Neuronal stem cell (in vitro differentiated cells): ENCODE measurements at regions not wholly inside any gene's neighbourhood (a gene's known extent, or its start where the extent isn't known, plus 50 kb on each side); places are given as distances from the start of the nearest gene placed in this dataset.

ENCODE experiments used
- DNase-seq: peaks from one replicate; pipeline ENCODE4 v3.0.0-alpha.2; 2013; ENCODE audit warnings: low spot score
- H2AFZ ChIP-seq: one replicate; pipeline ENCODE4 v1.6.1; 2013; ENCODE audit warnings: mild to moderate bottlenecking, low read length, inconsistent platforms
- H2AK5ac ChIP-seq: 2 replicates; pipeline ENCODE4 v1.6.1; 2013; ENCODE audit warnings: low read depth, mild to moderate bottlenecking, inconsistent platforms, low read length, moderate library complexity, mixed read lengths
- H2BK120ac ChIP-seq: 2 replicates; pipeline ENCODE4 v1.6.1; 2013; ENCODE audit warnings: low read depth, mild to moderate bottlenecking, inconsistent platforms, low read length, moderate library complexity, mixed read lengths
- H2BK12ac ChIP-seq: one replicate; pipeline ENCODE4 v1.6.1; 2013; ENCODE audit warnings: low read length, inconsistent platforms
- H2BK15ac ChIP-seq: 2 replicates; pipeline ENCODE4 v1.6.1; 2013; ENCODE audit warnings: mild to moderate bottlenecking, low read length, inconsistent platforms, mixed read lengths
- H2BK5ac ChIP-seq: one replicate; pipeline ENCODE4 v1.6.1; 2013; ENCODE audit warnings: inconsistent platforms, mild to moderate bottlenecking, low read length, moderate library complexity
- H3K14ac ChIP-seq: one replicate; pipeline ENCODE4 v1.6.1; 2013; ENCODE audit warnings: low read length, inconsistent platforms
- H3K18ac ChIP-seq: 2 replicates; pipeline ENCODE4 v1.6.1; 2013; ENCODE audit warnings: low read length, inconsistent platforms
- H3K23ac ChIP-seq: 2 replicates; pipeline ENCODE4 v1.6.1; 2013; ENCODE audit warnings: low read depth, mild to moderate bottlenecking, mixed read lengths, low read length, inconsistent platforms; ENCODE audit not compliant: poor library complexity
- H3K27ac ChIP-seq: replicated peaks from 3 replicates; pipeline ENCODE4 v1.5.1; 2013; ENCODE audit warnings: low read length, inconsistent platforms
- H3K27me3 ChIP-seq, 3 experiments: 2 replicates each; pipeline ENCODE4 v1.6.1; 2013; ENCODE audit warnings: low read length in 3 of 3, mild to moderate bottlenecking in 2 of 3, inconsistent platforms in 1 of 3, low read depth in 1 of 3, mixed read lengths in 1 of 3, moderate library complexity in 1 of 3; ENCODE audit not compliant: control insufficient read depth in 3 of 3, insufficient read depth in 3 of 3
- H3K36me3 ChIP-seq, 2 donors: replicated peaks in 1 of 2; 2 replicates each; pipeline ENCODE4 v1.6.1; 2013; ENCODE audit warnings: low read length in 2 of 2; ENCODE audit not compliant: control insufficient read depth in 2 of 2, insufficient read depth in 2 of 2
- H3K4ac ChIP-seq: 2 replicates; pipeline ENCODE4 v1.6.1; 2013; ENCODE audit warnings: inconsistent platforms, mild to moderate bottlenecking, low read length, moderate library complexity
- H3K4me1 ChIP-seq, 2 donors: 1 replicate in 1 of 2; 2 replicates in 1 of 2; pipeline ENCODE4 v1.6.1; 2013; ENCODE audit warnings: low read length in 2 of 2, low read depth in 1 of 2; ENCODE audit not compliant: control insufficient read depth in 2 of 2, insufficient read depth in 1 of 2
- H3K4me2 ChIP-seq: one replicate; pipeline ENCODE4 v1.6.1; 2013; ENCODE audit warnings: mild to moderate bottlenecking, low read length, inconsistent platforms; ENCODE audit not compliant: insufficient read depth, poor library complexity, severe bottlenecking
- H3K4me3 ChIP-seq, 2 donors: 2 replicates each; pipeline ENCODE4 v1.5.1; 2013; ENCODE audit warnings: low read length in 2 of 2, mild to moderate bottlenecking in 2 of 2, inconsistent platforms in 1 of 2, moderate library complexity in 1 of 2
- H3K79me1 ChIP-seq: one replicate; pipeline ENCODE4 v1.6.1; 2013; ENCODE audit warnings: low read depth, mild to moderate bottlenecking, inconsistent platforms, low read length, moderate library complexity
- H3K9ac ChIP-seq: one replicate; pipeline ENCODE4 v1.6.1; 2013; ENCODE audit warnings: mild to moderate bottlenecking, low read depth, low read length, inconsistent platforms; ENCODE audit not compliant: poor library complexity
- H3K9me3 ChIP-seq, 2 donors: replicated peaks in 1 of 2; 2 replicates each; pipeline versions ENCODE3 to v1.6.1; 2013; ENCODE audit warnings: low read length in 2 of 2, mild to moderate bottlenecking in 2 of 2, inconsistent platforms in 1 of 2, low read depth in 1 of 2, mixed read lengths in 1 of 2, moderate library complexity in 1 of 2; ENCODE audit not compliant: control insufficient read depth in 2 of 2, insufficient read depth in 1 of 2
- H4K8ac ChIP-seq: one replicate; pipeline ENCODE4 v1.6.1; 2013; ENCODE audit warnings: low read depth, mild to moderate bottlenecking, inconsistent platforms, low read length, moderate library complexity
- H4K91ac ChIP-seq: one replicate; pipeline ENCODE4 v1.6.1; 2013; ENCODE audit warnings: low read length, low read depth, mild to moderate bottlenecking, inconsistent platforms; ENCODE audit not compliant: poor library complexity
- WGBS, 2 donors: extraction: QIAGEN DNeasy Blood & Tissue Kit; methylation state at CpG; one replicate each; pipeline ENCODE4 v1.1.7; 2013; ENCODE audit warnings: missing lambda C conversion rate in 2 of 2, mixed read lengths in 1 of 2; ENCODE audit not compliant: insufficient read length in 2 of 2, insufficient replicate concordance in 1 of 2; ENCODE audit errors: extremely low coverage in 2 of 2; 5-methylcytosine and 5-hydroxymethylcytosine counted together

DNA sequence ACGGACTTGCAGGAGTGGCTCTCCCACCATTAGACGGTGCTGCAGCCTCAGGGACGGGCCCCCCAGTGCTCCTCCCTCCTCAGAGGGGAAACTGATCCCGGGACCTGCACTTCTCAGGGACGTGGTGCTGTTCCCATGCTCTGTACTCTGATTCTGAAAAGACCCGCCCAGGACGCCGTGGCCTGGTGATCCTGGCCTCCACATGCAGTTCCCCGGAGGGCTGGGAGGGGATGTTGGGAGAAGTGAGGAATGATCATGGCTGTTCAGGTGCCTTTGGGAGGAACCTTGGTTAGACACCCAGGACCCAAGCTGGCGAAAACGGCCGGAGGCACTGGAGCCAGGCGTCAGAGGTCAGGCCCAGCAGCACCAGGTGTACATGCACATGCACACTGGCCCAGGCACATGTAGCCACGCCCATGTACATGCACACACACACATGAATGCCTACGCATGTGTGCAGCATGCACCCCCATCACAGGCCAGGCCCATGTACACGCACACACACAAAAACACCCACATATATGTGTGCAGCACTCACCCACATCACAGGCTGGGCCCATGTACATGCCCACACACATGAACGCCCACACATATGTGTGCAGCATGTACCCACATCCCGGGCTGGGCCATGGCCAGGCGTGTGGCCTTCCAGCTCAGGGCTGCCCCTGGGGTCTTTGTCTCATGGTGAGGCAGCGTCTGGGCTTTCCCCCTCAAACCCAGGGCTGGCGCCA lies 52.6 kb upstream of the DACT2 start:
- H3K23ac ChIP-seq = no peak overlapping the region
- no peak overlapping the region for H2BK15ac ChIP-seq
- no CpG with 5 or more reads among the region's 21 CpGs for WGBS, 2 donors
- no peak overlapping the region for H3K27ac ChIP-seq
- H2BK12ac ChIP-seq = no peak overlapping the region
- peak overlapping the region; percentile 41 for H2AK5ac ChIP-seq
- H3K14ac ChIP-seq = peak overlapping the region; percentile 56
- no peak overlapping the region for H3K18ac ChIP-seq
- H3K79me1 ChIP-seq = no peaks in the 10 kb centered on the region
- H4K91ac ChIP-seq = peak overlapping the region; percentile 28
- no peak overlapping the region for H3K4ac ChIP-seq
- no peaks in the 10 kb centered on the region for H3K9me3 ChIP-seq
- peak overlapping the region; percentile 31 for H3K9ac ChIP-seq
- no peak overlapping the region for H2BK5ac ChIP-seq
- H3K36me3 ChIP-seq = no peaks in the 10 kb centered on the region
- H3K4me3 ChIP-seq = peak overlapping the region in 1 of 2 donors; percentile 5
- no peak overlapping the region for H2AFZ ChIP-seq
- peaks cover 3% of the 10 kb centered on the region in 2 donors for H3K4me1 ChIP-seq
- no peaks in the 10 kb centered on the region for H3K27me3 ChIP-seq
- H3K4me2 ChIP-seq = no peak overlapping the region
- no peak overlapping the region for H4K8ac ChIP-seq
- DNase-seq = no peak
- no peak overlapping the region for H2BK120ac ChIP-seq

DNA sequence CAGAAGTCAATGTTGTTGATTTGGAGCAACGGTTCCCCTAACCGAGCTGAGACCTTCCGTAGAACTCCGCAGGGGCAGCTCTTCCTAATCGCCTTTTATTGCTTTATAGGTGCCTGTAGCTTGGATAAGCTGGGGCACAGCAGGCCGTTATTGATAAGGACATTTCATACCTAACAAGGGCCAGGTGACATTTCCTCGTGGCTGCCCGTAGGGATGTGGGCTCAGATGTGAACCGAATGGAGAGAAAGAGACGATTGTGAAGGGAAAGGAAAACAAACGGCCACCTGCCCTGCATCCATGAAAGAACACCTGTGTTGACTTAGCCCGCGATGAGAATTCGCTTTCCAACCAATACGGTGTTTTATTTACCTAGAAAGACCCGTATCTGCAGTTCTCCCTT lies 53.3 kb upstream of the DACT2 start:
- DNase-seq = no peak
- Histone ChIP-seq H3K27ac (no peak overlapping the region), H2AFZ (no peak overlapping the region), H2BK12ac (no peak overlapping the region), H4K91ac (no peak overlapping the region), H2BK120ac (no peak overlapping the region), H3K4me1 (peaks cover 3% of the 10 kb centered on the region in 2 donors), H3K27me3 (no peaks in the 10 kb centered on the region), H3K14ac (no peak overlapping the region), H3K4me3 (no peak overlapping the region), H3K4me2 (no peak overlapping the region), H4K8ac (no peak overlapping the region), H2BK15ac (no peak overlapping the region), H3K79me1 (no peaks in the 10 kb centered on the region), H2BK5ac (no peak overlapping the region), H3K9ac (no peak overlapping the region), H2AK5ac (no peak overlapping the region), H3K23ac (no peak overlapping the region), H3K9me3 (no peaks in the 10 kb centered on the region), H3K36me3 (no peaks in the 10 kb centered on the region), H3K18ac (no peak overlapping the region), H3K4ac (no peak overlapping the region)
- WGBS, 2 donors = no CpG with 5 or more reads among the region's 16 CpGs

DNA sequence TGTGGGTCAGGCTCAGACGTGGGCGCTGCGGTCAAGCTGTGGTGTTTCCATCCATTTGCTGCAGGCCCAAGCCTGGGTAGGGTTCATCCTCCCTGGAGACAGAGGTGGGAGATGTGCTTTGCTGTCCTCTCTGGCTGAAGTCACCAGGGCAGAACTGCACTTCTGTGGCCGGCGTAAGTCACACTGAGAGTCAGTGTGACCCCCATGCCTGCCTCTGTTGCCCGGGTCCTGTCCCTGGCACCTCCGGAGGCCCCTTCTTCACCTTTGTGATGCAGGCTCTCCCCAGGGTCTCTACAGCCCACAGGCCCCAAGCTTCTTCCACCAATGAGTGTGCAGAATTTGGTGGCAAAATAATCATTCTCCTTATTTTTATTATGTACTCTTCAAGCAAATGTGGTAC lies 53.8 kb upstream of the DACT2 start:
- Histone ChIP-seq H3K36me3 (no peaks in the 10 kb centered on the region), H3K14ac (no peak overlapping the region), H2BK15ac (no peak overlapping the region), H2BK5ac (no peak overlapping the region), H2BK12ac (no peak overlapping the region), H3K9ac (no peak overlapping the region), H3K4me1 (peaks cover 3% of the 10 kb centered on the region in 2 donors), H3K79me1 (no peaks in the 10 kb centered on the region), H3K18ac (no peak overlapping the region), H4K91ac (no peak overlapping the region), H3K23ac (no peak overlapping the region), H3K27ac (no peak overlapping the region), H3K4me2 (no peak overlapping the region), H2BK120ac (no peak overlapping the region), H2AFZ (no peak overlapping the region), H3K4ac (no peak overlapping the region), H4K8ac (no peak overlapping the region), H3K4me3 (no peak overlapping the region), H2AK5ac (no peak overlapping the region), H3K27me3 (no peaks in the 10 kb centered on the region), H3K9me3 (peaks cover 0 to 2% of the 10 kb centered on the region in 2 donors)
- WGBS, 2 donors = no CpG with 5 or more reads among the region's 7 CpGs
- no peak for DNase-seq

DNA sequence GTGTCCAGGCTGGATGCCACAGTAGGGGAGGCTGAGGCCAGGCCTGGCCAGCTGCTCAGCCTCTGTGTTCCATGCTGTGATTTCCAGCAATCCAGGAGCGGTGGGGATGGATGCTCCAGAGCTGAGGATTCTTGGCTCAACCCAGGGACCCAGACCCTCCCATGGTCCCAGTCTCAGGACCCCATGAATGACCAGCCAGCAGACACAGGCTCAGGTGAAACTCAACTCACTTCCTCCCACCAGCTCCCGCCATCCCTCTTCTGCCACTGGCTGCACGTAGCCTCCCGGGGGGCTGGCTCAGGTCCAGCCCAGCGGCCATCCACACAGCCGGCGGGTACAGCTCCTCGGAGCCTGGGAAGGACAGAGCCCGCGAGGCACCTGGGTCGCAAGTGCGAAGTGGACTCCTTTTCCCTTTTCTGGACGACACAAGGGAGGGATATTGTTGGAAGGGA lies 54.5 kb upstream of the DACT2 start:
- H4K91ac ChIP-seq = no peak overlapping the region

More for the DNA sequence above, 54.5 kb upstream of the DACT2 start:
- DNase-seq = no peak
- Histone ChIP-seq H3K27me3 (no peaks in the 10 kb centered on the region), H3K14ac (no peak overlapping the region), H3K9ac (peak overlapping the region; percentile 31), H2BK15ac (peak overlapping the region; percentile 11), H3K4me1 (peaks cover 2 to 3% of the 10 kb centered on the region in 2 donors), H3K4ac (no peak overlapping the region), H2BK120ac (no peak overlapping the region), H3K4me2 (no peak overlapping the region), H4K8ac (no peak overlapping the region), H2BK12ac (no peak overlapping the region), H3K36me3 (no peaks in the 10 kb centered on the region), H3K79me1 (no peaks in the 10 kb centered on the region), H3K4me3 (no peak overlapping the region), H3K9me3 (peaks cover 0 to 2% of the 10 kb centered on the region in 2 donors), H2AFZ (no peak overlapping the region), H2BK5ac (no peak overlapping the region), H3K23ac (peak overlapping the region; percentile 49), H2AK5ac (peak overlapping the region; percentile 15), H3K18ac (peak overlapping the region; percentile 66), H3K27ac (no peak overlapping the region)
- no CpG with 5 or more reads among the region's 13 CpGs for WGBS, 2 donors
